ENCODE measurements at regions not wholly inside any gene's neighbourhood (a gene's known extent, or its start where the extent isn't known, plus 50 kb on each side); places are given as distances from the start of the nearest gene placed in this dataset.

GRCh38 chr10:131700032-131700431 lies 200.8 kb upstream of the PPP2R2D start:
- Histone ChIP-seq H3K4me3 (no peak overlapping the region), H3K27ac (no peak overlapping the region), H3K9me3 (no peaks in the 10 kb centered on the region), H3K4me1 (no peaks in the 10 kb centered on the region), H3K4me2 (no peak overlapping the region)
- 32% methylated on average over 7 of the region's 7 CpGs for WGBS (ENCODE audit: missing lambda C conversion rate)
- POLR2A ChIA-PET, result no interaction called here
- no peak for DNase-seq (ENCODE audit: low read depth in 1 of 2, low spot score in 1 of 2)
- ATAC-seq, result no peak
- CTCF ChIA-PET, result no interaction called here
- no peak for FAIRE-seq
- TF ChIP-seq CBX8 (IDR thresholded peaks at IDR 0.05) (no peak), HDAC2 (IDR thresholded peaks at IDR 0.05) (no peak), PHF8 (IDR thresholded peaks at IDR 0.05; ENCODE audit: borderline replicate concordance, low read depth) (no peak), POLR2A (IDR thresholded peaks at IDR 0.05; ENCODE audit: low read length) (no peak), ZFP36 (IDR thresholded peaks at IDR 0.05; ENCODE audit: borderline replicate concordance, partially characterized antibody) (no peak)

GRCh38 chr10:131700506-131700905 lies 200.3 kb upstream of the PPP2R2D start:
- no peak for DNase-seq (ENCODE audit: low read depth in 1 of 2, low spot score in 1 of 2)
- Histone ChIP-seq H3K4me1 (no peaks in the 10 kb centered on the region), H3K4me3 (no peak overlapping the region), H3K4me2 (no peak overlapping the region), H3K27ac (no peak overlapping the region), H3K9me3 (no peaks in the 10 kb centered on the region)
- ChIA-PET CTCF (no interaction called here), POLR2A (no interaction called here)
- TF ChIP-seq SMC3 (IDR thresholded peaks at IDR 0.05), result no peak
- no peak for TF ChIP-seq HOXB5 (CRISPR knock-in tag; IDR thresholded peaks at IDR 0.05)
- TF ChIP-seq MAZ (IDR thresholded peaks at IDR 0.05; ENCODE audit: borderline replicate concordance, low read depth, low read length), result no peak
- TF ChIP-seq, protein P1, sequence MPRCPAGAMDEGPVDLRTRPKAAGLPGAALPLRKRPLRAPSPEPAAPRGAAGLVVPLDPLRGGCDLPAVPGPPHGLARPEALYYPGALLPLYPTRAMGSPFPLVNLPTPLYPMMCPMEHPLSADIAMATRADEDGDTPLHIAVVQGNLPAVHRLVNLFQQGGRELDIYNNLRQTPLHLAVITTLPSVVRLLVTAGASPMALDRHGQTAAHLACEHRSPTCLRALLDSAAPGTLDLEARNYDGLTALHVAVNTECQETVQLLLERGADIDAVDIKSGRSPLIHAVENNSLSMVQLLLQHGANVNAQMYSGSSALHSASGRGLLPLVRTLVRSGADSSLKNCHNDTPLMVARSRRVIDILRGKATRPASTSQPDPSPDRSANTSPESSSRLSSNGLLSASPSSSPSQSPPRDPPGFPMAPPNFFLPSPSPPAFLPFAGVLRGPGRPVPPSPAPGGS (IDR thresholded peaks at IDR 0.05), result no peak
- TF ChIP-seq PHF8 (IDR thresholded peaks at IDR 0.05; ENCODE audit: borderline replicate concordance, low read depth), result no peak
- no peak for TF ChIP-seq KDM1A (IDR thresholded peaks at IDR 0.05; ENCODE audit: low read depth)
- TF ChIP-seq RAD21 (conservative IDR thresholded peaks at IDR 0.05 in 1 of 2, IDR thresholded peaks at IDR 0.05 in 1 of 2), result no peak
- no peak for TF ChIP-seq EHF (CRISPR knock-in tag; IDR thresholded peaks at IDR 0.05)
- no peak for TF ChIP-seq CHD2 (IDR thresholded peaks at IDR 0.05; ENCODE audit: low read length, partially characterized antibody)
- TF ChIP-seq HDAC2 (IDR thresholded peaks at IDR 0.05), result no peak
- TF ChIP-seq, protein P2, sequence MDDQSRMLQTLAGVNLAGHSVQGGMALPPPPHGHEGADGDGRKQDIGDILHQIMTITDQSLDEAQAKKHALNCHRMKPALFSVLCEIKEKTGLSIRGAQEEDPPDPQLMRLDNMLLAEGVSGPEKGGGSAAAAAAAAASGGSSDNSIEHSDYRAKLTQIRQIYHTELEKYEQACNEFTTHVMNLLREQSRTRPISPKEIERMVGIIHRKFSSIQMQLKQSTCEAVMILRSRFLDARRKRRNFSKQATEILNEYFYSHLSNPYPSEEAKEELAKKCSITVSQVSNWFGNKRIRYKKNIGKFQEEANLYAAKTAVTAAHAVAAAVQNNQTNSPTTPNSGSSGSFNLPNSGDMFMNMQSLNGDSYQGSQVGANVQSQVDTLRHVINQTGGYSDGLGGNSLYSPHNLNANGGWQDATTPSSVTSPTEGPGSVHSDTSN (IDR thresholded peaks at IDR 0.05), result no peak
- TF ChIP-seq TP53 (CRISPR knock-in tag; IDR thresholded peaks at IDR 0.05), result no peak
- no peak for TF ChIP-seq POLR2AphosphoS2 (conservative IDR thresholded peaks at IDR 0.05; ENCODE audit: low read length)
- no peak for TF ChIP-seq ZC3H11A (IDR thresholded peaks at IDR 0.05)
- no peak for TF ChIP-seq HEYL (CRISPR knock-in tag; IDR thresholded peaks at IDR 0.05)
- TF ChIP-seq ESRRA (IDR thresholded peaks at IDR 0.05; ENCODE audit: borderline replicate concordance, low read length), result no peak
- TF ChIP-seq, protein P3, sequence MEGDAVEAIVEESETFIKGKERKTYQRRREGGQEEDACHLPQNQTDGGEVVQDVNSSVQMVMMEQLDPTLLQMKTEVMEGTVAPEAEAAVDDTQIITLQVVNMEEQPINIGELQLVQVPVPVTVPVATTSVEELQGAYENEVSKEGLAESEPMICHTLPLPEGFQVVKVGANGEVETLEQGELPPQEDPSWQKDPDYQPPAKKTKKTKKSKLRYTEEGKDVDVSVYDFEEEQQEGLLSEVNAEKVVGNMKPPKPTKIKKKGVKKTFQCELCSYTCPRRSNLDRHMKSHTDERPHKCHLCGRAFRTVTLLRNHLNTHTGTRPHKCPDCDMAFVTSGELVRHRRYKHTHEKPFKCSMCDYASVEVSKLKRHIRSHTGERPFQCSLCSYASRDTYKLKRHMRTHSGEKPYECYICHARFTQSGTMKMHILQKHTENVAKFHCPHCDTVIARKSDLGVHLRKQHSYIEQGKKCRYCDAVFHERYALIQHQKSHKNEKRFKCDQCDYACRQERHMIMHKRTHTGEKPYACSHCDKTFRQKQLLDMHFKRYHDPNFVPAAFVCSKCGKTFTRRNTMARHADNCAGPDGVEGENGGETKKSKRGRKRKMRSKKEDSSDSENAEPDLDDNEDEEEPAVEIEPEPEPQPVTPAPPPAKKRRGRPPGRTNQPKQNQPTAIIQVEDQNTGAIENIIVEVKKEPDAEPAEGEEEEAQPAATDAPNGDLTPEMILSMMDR (IDR thresholded peaks at IDR 0.05), result no peak
- WGBS (ENCODE audit: missing lambda C conversion rate), result 42% methylated on average over 9 of the region's 10 CpGs
- no peak for FAIRE-seq
- ATAC-seq, result no peak

DNA sequence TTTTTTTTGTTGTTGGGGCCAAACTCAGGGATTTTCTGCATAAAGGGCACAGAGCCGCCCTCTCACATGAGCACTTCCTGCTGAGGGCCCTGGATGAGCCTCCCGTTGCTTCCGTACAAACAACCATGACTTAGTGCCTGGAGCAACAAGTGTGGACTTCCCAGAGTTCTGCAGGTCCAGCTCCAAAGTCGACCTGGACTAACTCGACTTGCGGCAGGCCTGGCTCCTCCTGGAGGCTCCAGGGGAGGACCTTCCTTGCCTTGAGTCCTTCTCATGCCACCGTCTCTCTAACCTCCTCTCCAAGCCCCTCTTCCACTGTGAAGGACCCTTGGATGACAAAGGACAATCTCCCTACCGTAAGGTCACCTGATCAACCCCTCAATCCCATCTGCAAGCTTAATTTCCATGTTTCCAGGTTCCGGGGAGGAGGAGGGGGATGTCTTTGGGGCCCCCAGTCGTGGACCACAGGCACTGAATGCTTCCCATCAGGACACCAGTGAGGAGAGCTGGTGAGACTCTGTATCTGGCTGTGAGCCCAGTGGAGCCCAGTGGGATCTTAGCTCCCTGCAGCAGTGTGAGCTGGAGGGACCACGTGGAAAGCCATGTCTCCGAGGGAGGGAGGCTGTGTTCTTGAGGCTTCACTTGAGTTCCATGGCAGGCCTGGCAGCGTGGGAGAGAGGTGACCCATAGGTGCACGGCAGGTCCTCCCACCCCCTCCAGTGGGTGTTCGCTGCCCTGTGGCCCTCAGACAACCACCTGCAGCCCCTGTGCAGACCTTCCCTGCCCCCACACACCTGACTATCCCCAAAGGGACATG lies 199.5 kb upstream of the PPP2R2D start:
- Histone ChIP-seq H3K9me3 (peaks cover 2% of the 10 kb centered on the region; the same call in 1 of the 3 replicates), H3K4me1 (no peaks in the 10 kb centered on the region), H3K4me3 (no peak overlapping the region), H3K27ac (no peak overlapping the region), H3K4me2 (no peak overlapping the region)
- ATAC-seq (no peak), DNase-seq (ENCODE audit: low read depth in 1 of 2, low spot score in 1 of 2) (no peak), FAIRE-seq (no peak)
- POLR2A ChIA-PET, result no interaction called here
- TF ChIP-seq, protein P4, sequence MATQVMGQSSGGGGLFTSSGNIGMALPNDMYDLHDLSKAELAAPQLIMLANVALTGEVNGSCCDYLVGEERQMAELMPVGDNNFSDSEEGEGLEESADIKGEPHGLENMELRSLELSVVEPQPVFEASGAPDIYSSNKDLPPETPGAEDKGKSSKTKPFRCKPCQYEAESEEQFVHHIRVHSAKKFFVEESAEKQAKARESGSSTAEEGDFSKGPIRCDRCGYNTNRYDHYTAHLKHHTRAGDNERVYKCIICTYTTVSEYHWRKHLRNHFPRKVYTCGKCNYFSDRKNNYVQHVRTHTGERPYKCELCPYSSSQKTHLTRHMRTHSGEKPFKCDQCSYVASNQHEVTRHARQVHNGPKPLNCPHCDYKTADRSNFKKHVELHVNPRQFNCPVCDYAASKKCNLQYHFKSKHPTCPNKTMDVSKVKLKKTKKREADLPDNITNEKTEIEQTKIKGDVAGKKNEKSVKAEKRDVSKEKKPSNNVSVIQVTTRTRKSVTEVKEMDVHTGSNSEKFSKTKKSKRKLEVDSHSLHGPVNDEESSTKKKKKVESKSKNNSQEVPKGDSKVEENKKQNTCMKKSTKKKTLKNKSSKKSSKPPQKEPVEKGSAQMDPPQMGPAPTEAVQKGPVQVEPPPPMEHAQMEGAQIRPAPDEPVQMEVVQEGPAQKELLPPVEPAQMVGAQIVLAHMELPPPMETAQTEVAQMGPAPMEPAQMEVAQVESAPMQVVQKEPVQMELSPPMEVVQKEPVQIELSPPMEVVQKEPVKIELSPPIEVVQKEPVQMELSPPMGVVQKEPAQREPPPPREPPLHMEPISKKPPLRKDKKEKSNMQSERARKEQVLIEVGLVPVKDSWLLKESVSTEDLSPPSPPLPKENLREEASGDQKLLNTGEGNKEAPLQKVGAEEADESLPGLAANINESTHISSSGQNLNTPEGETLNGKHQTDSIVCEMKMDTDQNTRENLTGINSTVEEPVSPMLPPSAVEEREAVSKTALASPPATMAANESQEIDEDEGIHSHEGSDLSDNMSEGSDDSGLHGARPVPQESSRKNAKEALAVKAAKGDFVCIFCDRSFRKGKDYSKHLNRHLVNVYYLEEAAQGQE (IDR thresholded peaks at IDR 0.05), result no peak
- TF ChIP-seq ZSCAN20 (CRISPR knock-in tag; IDR thresholded peaks at IDR 0.05), result no peak
- 31% methylated on average over 15 of the region's 15 CpGs for WGBS (ENCODE audit: missing lambda C conversion rate)
- CTCF ChIA-PET, result no interaction called here
